ENCODE measurements at regions not wholly inside any gene's neighbourhood (a gene's known extent, or its start where the extent isn't known, plus 50 kb on each side); places are given as distances from the start of the nearest gene placed in this dataset.

DNA sequence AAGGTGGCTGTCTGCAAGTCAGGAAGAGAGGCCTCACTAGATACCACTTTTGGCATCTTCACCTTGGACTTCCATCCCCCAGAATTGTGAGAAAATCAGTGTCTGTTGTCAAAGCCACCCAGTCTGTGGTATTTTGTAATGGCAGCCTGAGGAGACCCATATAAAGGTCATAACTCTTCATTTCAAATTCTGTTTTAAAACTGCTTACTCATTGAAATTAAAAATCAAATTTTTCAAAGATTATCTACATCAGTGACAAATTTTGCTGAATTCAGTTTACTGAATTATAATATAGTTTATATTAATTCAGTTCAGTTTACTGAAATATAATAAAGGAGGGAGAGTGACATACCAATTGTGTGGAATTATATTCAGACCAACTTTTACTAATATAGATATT lies 133.1 kb upstream of the IL15 start:
- Histone ChIP-seq H2BK20ac (ENCODE audit: low read length) (no peak overlapping the region), H3K79me1 (ENCODE audit: low read depth, low read length) (no peaks in the 10 kb centered on the region), H2AK5ac (ENCODE audit: low read depth, low read length) (no peak overlapping the region), H4K20me1 (replicated peaks in 1 of 2; ENCODE audit: control insufficient read depth in 1 of 2, insufficient read depth in 2 of 2, low read length in 2 of 2) (no peaks in the 10 kb centered on the region), H4K8ac (ENCODE audit: extremely low read depth, insufficient read depth, low read length) (no peak overlapping the region), H3K56ac (replicated peaks; ENCODE audit: insufficient read length, low read depth, low read length) (no peak overlapping the region), H3K4me3 (ENCODE audit: extremely low read depth in 1 of 4, insufficient read depth in 2 of 4, low read depth in 3 of 4, low read length in 4 of 4) (no peak overlapping the region), H3K9ac (replicated peaks in 1 of 4; ENCODE audit: extremely low read depth in 1 of 4, low read depth in 3 of 4, low read length in 3 of 4) (no peak overlapping the region), H3K36me3 (ENCODE audit: control insufficient read depth in 2 of 4, insufficient read depth in 4 of 4, low read length in 3 of 4) (no peaks in the 10 kb centered on the region), H3K23ac (ENCODE audit: insufficient read length) (no peak overlapping the region), H3K9me3 (ENCODE audit: insufficient read depth in 2 of 2, low read depth in 1 of 2, low read length in 1 of 2) (no peaks in the 10 kb centered on the region), H4K5ac (ENCODE audit: insufficient read length, low read depth, low read length) (no peak overlapping the region), H2BK5ac (ENCODE audit: low read depth, low read length) (no peak overlapping the region), H3K4me1 (replicated peaks in 1 of 4; ENCODE audit: control insufficient read depth in 3 of 4, insufficient read depth in 4 of 4, low read length in 3 of 4) (no peaks in the 10 kb centered on the region), H2BK120ac (replicated peaks; ENCODE audit: low read depth, low read length) (no peak overlapping the region), H3K18ac (ENCODE audit: extremely low read depth, low read length) (no peak overlapping the region), H3K4ac (replicated peaks; ENCODE audit: insufficient read length, low read depth, low read length) (no peak overlapping the region), H4K91ac (replicated peaks; ENCODE audit: insufficient read length, low read length) (no peak overlapping the region), H3K23me2 (ENCODE audit: low read depth, low read length) (no peaks in the 10 kb centered on the region), H3K4me2 (ENCODE audit: insufficient read depth in 1 of 2, low read depth in 2 of 2, low read length in 2 of 2) (no peak overlapping the region), H2BK12ac (ENCODE audit: low read depth, low read length) (no peak overlapping the region), H3K14ac (ENCODE audit: insufficient read length) (no peak overlapping the region), H3K79me2 (ENCODE audit: control insufficient read depth in 1 of 2, insufficient read depth in 2 of 2, low read length in 2 of 2) (no peaks in the 10 kb centered on the region), H3K27ac (ENCODE audit: low read depth, low read length) (no peak overlapping the region), H2BK15ac (ENCODE audit: low read length) (no peak overlapping the region), H2AFZ (ENCODE audit: low read length) (no peak overlapping the region), H3K27me3 (replicated peaks in 1 of 4; ENCODE audit: control insufficient read depth in 3 of 4, extremely low read depth in 1 of 4, insufficient read depth in 3 of 4, low read length in 3 of 4) (no peaks in the 10 kb centered on the region)
- ChIA-PET CTCF (ENCODE audit: partially characterized antibody) (no interaction called here), POLR2A (ENCODE audit: partially characterized antibody) (interaction anchor here (0.6 kb wide), 1 partner anchor 65 kb away, joined by 4 read pairs; no protein-coding TSS in a partner anchor)
- DNase-seq (ENCODE audit: low read depth in 1 of 2, low spot score in 2 of 2) (no peak), FAIRE-seq (no peak)
- no peak for TF ChIP-seq SRF (IDR thresholded peaks at IDR 0.05; ENCODE audit: low read depth, low read length)

Measured in H1 (cell line).